HG02943 (cell line): ENCODE measurements at regions not wholly inside any gene's neighbourhood (a gene's known extent, or its start where the extent isn't known, plus 50 kb on each side); places are given as distances from the start of the nearest gene placed in this dataset.

Source experiments
- ATAC-seq: cut with Tn5 transposase; IDR thresholded peaks from one replicate; pipeline ENCODE4 v1.9.1; 2021; ENCODE audit warnings: mild to moderate bottlenecking, low read depth, moderate library complexity; ENCODE audit not compliant: unreplicated experiment

DNA sequence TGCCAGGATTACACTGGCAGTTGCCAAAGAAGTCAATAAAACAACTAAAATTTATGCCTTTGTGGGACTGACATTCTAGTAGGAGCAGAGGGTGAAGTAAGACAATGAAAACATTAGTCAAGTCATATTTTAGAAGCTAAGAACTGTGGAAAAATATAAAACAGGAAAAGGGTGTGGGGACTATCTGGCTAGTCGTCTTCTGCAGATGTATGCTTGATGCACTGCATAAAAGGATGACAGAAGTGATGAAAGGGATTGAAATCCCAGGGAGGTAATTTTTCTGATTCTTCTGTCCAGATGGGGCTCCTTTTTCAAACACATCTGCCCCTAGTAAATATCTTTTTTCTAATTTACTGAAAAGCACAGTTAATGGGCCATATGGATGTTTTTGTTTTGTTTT, 706.3 kb downstream of the ADGRL2 start:
- no peak for ATAC-seq

DNA sequence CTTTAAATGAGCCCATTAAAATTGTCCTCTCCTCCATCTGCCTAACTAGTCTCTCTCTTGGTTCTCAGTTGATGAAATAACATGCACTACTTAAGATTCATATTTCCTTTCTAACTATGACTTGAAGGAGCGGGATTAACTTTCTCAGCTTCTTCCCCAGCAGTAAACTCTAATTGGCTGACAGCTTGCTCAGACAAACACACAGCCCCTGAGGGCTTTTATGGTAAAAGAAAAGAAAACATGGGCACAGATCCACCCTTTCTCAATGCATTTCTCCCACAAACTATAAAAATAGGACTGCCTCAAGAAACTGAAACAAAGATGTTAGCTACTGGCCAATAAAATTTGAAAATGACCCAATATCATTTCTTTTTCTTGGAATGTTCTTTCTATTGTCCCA, 703.1 kb downstream of the ADGRL2 start:
- ATAC-seq = no peak

DNA sequence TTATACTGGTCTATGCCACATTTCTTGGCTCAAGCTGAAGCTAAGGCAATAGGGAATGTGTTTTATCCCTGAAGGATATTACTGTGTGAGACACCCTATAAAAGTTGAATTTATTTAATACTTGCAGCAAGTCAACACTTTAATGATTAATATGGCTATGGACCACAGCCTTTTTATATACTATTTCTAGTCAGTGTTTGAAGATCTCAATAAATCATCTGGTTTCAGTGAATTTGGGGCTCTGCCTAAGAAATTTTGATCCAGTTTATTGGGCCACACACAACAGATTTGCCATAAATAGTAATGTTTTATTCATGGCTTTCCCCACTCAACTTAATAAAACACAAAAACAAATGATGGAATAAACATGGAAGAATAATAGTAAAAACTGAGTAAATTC, 698.3 kb downstream of the ADGRL2 start:
- no peak for ATAC-seq

DNA sequence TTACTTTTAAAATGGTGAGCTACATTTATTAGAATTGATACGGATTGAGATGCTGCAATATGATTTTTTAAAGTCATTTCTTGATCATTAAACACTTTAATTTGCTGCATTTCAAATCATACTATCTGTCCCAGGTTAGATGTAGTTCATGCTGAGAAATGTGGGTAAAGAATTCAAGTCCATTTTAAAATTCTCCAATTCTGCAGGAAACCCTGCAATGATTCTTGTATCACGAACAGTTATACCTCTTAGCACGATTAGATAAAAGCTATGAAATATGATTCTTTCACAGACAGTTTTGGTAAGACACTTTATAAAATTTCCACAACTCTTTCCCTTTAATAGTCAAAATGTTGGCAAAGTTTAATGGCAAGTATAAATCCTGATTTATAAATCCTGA, 693.4 kb downstream of the ADGRL2 start:
- ATAC-seq = no peak

GRCh38 chr1:82492159-82492558, 691.4 kb downstream of the ADGRL2 start:
- no peak for ATAC-seq

DNA sequence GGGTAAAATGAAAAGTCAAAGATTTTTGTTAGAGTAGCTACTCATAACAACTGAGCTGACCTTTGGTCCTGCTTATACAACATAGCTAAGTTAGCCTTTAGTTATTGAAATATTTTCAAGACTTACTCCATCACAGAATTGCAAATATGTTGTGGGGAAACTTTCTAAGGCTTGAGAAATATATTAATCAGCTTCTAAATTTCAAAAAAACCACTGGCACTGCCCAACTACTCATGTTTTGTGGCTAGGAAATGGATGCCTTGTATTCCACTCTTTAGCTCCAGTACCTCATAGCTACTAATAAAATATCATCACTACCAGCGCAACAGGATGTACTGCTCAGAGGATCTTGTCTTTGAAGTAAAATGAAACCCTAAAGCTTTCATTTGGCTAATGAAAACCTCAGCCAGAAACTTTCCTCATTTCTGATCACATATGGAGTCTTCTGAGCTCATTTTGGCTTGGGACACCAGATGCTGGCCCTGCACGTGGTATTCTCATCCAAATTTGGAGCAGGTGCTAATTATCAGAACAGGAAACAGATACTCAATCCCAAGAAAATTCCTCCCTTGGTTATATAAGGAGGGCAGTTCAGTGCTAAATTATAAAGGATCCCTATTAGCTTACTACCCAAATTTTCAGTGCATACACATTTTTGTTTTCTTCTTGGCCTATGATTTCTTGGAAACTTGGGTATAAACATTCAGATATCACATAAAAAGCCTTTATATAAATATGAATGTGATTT, 690.7 kb downstream of the ADGRL2 start:
- ATAC-seq = no peak

GRCh38 chr1:82487778-82488177, 687.0 kb downstream of the ADGRL2 start:
- ATAC-seq = no peak

DNA sequence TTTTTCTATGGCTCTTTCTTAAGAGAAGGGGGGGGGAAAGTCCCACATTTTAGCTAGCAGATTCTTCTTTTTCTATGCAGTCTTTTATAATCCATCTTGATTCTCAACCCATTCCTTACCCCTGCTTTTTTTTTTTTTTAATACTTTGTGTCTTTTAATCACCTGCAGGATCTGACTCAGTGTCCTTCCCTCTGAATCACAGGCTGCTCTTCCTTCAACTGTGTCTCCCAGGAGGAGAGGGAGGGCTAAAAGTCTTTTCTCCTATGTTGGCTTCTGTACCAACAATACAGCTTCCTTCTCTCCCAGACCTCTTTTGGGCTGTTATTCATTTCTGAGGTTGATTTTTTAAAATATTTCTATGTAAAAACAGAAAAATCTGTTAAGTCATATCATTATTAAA, 686.2 kb downstream of the ADGRL2 start:
- ATAC-seq = no peak

DNA sequence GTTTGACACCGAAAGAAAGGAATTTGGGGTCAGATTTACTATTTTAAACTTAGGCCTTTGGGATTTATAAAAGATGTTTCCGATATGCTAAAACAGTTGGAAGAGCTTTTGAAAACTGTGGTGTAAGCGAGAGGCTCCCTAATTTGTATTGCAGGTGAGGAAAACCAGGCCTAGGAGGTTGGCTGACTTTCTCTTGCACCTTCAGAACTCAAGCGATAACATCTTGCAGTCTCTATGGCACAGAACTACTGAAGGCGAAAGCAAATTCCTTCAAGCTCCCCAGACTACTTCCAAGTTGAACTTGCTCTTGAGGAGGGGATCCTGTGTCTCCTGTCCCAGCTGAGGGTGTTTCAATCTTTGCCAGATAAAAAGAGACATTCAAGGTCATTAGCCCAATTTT, 685.7 kb downstream of the ADGRL2 start:
- no peak for ATAC-seq

- ATAC-seq = no peak
These were observed 685.0 kb downstream of the ADGRL2 start for GRCh38 chr1:82485591-82486369.

- no peak for ATAC-seq
These were observed 682.4 kb downstream of the ADGRL2 start for GRCh38 chr1:82483146-82483545.

DNA sequence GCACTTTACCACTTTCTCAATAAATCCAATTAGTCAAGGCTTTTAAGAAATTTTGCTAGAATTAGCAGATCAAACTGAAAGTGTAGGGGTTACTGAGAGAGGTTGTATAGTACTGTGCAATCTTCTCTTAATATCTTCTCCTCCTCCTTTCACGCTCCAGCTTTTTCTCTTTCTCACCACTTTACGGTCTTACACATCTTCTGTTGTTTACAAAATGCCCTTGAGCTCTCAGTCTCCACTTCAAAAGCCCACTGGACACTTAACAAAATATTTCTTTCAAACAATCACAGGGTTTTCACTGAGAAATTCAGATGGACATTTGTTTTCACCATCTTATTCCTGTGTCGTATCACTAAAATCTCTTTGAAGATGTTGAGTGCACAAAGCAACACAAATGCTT, 678.2 kb downstream of the ADGRL2 start:
- no peak for ATAC-seq

- no peak for ATAC-seq
These were observed 671.9 kb downstream of the ADGRL2 start for GRCh38 chr1:82472489-82473131.

DNA sequence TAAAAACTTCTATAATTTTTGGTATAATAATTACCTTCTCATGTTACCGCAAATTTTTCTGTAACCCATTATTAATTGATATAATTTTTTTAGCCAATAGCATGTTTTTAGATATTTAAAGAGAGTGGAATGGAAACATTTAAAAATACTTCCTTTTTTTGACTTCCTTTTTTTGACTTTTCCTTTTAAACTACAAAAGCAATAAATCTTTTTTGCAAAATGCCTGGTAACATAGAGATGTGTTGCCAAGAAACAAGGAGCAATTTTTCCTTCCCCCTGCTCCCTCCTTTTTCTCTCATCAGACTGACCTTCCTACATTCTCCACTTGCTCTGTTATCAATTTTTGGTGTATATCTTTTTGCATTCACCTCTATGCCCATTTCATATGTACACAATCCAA, 666.2 kb downstream of the ADGRL2 start:
- ATAC-seq = no peak

- ATAC-seq = no peak
These were observed 665.7 kb downstream of the ADGRL2 start for GRCh38 chr1:82466416-82466815.

GRCh38 chr1:82465024-82465423, 664.3 kb downstream of the ADGRL2 start:
- no peak for ATAC-seq

- no peak for ATAC-seq
These were observed 663.7 kb downstream of the ADGRL2 start for GRCh38 chr1:82464362-82465001.

DNA sequence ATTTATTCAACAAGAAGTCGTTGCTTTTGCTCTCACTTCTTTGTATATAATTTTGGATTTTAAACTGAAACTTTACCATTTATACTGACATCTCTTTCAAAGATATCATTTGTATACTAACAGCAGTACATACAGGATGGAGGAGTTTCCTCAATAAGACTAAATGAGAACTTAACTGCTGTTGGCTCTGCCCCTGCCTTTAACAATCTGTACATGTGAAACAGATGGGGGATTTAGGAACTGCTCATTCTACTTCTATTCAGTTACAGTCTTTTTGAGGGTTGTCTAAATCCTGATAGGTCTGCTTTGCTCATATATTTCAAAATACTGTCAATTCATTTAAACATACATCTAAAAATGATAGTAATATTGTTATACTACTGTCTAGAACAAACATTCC, 663.2 kb downstream of the ADGRL2 start:
- ATAC-seq = no peak

DNA sequence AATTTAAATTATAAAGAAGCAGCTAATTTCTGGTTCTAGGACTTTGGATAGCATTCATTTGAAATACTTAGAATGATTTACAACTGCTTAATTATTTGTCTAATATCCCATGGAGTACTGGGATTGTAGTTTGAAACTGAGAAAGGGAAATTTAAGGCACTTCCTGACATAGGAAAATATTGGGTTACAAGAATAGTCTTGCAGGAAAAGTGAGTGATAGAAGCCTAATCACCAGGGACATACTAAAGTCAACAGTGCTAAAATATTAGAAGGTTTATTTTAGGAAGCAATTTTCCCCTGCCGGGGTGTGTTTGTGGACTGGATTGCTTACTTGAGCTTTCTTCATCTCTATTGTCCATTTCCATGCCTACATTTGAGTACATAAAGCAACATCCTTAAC, 661.6 kb downstream of the ADGRL2 start:
- ATAC-seq = no peak

- ATAC-seq = no peak
These were observed 654.6 kb downstream of the ADGRL2 start for GRCh38 chr1:82455342-82455741.

GRCh38 chr1:82454431-82454830, 653.7 kb downstream of the ADGRL2 start:
- no peak for ATAC-seq
